Liver (tissue), 3 donors: ENCODE measurements at regions not wholly inside any gene's neighbourhood (a gene's known extent, or its start where the extent isn't known, plus 50 kb on each side); places are given as distances from the start of the nearest gene placed in this dataset.

Source experiments
- EGR1 ChIP-seq, 2 donors: IDR thresholded peaks; 2 replicates each; pipeline ENCODE4 v1.6.1; 2016 to 2018; ENCODE audit warnings: antibody characterized with exemption in 2 of 2, low read depth in 2 of 2
- GABPA ChIP-seq, 2 donors: IDR thresholded peaks in 1 of 2; conservative IDR thresholded peaks in 1 of 2; 2 replicates each; pipeline ENCODE4 v1.6.1; 2016; ENCODE audit warnings: antibody characterized with exemption in 2 of 2, mild to moderate bottlenecking in 1 of 2, moderate library complexity in 1 of 2
- JUND ChIP-seq, 2 donors: IDR thresholded peaks; 2 replicates each; pipeline ENCODE4 v1.6.1; 2016; ENCODE audit warnings: antibody characterized with exemption in 2 of 2
- MAX ChIP-seq: IDR thresholded peaks from 2 replicates; pipeline ENCODE4 v1.6.1; 2016; ENCODE audit warnings: antibody characterized with exemption
- SP1 ChIP-seq: IDR thresholded peaks from 2 replicates; pipeline ENCODE4 v1.6.1; 2018; ENCODE audit warnings: antibody characterized with exemption, mild to moderate bottlenecking
- TAF1 ChIP-seq: conservative IDR thresholded peaks from 2 replicates; pipeline ENCODE4 v1.6.1; 2016; ENCODE audit warnings: antibody characterized with exemption, mild to moderate bottlenecking
- YY1 ChIP-seq: IDR thresholded peaks from 2 replicates; pipeline ENCODE4 v1.6.1; 2016; ENCODE audit warnings: antibody characterized with exemption, mild to moderate bottlenecking
- ZBTB33 ChIP-seq: IDR thresholded peaks from 2 replicates; pipeline ENCODE4 v1.6.1; 2016; ENCODE audit warnings: antibody characterized with exemption
- TF ChIP-seq, protein P1 (sequence below): IDR thresholded peaks from 2 replicates; pipeline ENCODE4 v1.6.1; 2016; ENCODE audit warnings: antibody characterized with exemption, mild to moderate bottlenecking
- TF ChIP-seq, protein P2 (sequence below): fragments of 150-350 bp; IDR thresholded peaks from 2 replicates; pipeline ENCODE4 v1.5.1; 2017; ENCODE audit warnings: improper control_type of control experiment, low read depth, low read length; ENCODE audit not compliant: missing input control
- donor health status: healthy.
- donor health status: healthy.

- TF ChIP-seq, protein P1, sequence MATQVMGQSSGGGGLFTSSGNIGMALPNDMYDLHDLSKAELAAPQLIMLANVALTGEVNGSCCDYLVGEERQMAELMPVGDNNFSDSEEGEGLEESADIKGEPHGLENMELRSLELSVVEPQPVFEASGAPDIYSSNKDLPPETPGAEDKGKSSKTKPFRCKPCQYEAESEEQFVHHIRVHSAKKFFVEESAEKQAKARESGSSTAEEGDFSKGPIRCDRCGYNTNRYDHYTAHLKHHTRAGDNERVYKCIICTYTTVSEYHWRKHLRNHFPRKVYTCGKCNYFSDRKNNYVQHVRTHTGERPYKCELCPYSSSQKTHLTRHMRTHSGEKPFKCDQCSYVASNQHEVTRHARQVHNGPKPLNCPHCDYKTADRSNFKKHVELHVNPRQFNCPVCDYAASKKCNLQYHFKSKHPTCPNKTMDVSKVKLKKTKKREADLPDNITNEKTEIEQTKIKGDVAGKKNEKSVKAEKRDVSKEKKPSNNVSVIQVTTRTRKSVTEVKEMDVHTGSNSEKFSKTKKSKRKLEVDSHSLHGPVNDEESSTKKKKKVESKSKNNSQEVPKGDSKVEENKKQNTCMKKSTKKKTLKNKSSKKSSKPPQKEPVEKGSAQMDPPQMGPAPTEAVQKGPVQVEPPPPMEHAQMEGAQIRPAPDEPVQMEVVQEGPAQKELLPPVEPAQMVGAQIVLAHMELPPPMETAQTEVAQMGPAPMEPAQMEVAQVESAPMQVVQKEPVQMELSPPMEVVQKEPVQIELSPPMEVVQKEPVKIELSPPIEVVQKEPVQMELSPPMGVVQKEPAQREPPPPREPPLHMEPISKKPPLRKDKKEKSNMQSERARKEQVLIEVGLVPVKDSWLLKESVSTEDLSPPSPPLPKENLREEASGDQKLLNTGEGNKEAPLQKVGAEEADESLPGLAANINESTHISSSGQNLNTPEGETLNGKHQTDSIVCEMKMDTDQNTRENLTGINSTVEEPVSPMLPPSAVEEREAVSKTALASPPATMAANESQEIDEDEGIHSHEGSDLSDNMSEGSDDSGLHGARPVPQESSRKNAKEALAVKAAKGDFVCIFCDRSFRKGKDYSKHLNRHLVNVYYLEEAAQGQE = no peak
- TF ChIP-seq, protein P2, sequence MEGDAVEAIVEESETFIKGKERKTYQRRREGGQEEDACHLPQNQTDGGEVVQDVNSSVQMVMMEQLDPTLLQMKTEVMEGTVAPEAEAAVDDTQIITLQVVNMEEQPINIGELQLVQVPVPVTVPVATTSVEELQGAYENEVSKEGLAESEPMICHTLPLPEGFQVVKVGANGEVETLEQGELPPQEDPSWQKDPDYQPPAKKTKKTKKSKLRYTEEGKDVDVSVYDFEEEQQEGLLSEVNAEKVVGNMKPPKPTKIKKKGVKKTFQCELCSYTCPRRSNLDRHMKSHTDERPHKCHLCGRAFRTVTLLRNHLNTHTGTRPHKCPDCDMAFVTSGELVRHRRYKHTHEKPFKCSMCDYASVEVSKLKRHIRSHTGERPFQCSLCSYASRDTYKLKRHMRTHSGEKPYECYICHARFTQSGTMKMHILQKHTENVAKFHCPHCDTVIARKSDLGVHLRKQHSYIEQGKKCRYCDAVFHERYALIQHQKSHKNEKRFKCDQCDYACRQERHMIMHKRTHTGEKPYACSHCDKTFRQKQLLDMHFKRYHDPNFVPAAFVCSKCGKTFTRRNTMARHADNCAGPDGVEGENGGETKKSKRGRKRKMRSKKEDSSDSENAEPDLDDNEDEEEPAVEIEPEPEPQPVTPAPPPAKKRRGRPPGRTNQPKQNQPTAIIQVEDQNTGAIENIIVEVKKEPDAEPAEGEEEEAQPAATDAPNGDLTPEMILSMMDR = no peak
- TF ChIP-seq ZBTB33 (no peak), YY1 (no peak), JUND (IDR thresholded peaks at IDR 0.05) (no peak), TAF1 (no peak), SP1 (no peak), MAX (no peak), GABPA (IDR thresholded peaks at IDR 0.05 in 1 of 2, conservative IDR thresholded peaks at IDR 0.05 in 1 of 2) (no peak), EGR1 (IDR thresholded peaks at IDR 0.05; ENCODE audit: low read depth in 2 of 2) (no peak)
Measured at GRCh38 chr11:33590441-33590840, 110.2 kb downstream of the C11orf91 start.
